HepG2 (cell line): ENCODE measurements at regions not wholly inside any gene's neighbourhood (a gene's known extent, or its start where the extent isn't known, plus 50 kb on each side); places are given as distances from the start of the nearest gene placed in this dataset.

Experiments
- ATAC-seq: fragments of 200-7000 bp; cut with Tn5 transposase; 3 replicates; pipeline ENCODE4 v1.9.1; 2020; ENCODE audit warnings: mild to moderate bottlenecking, moderate library complexity
- BruUV-seq: library from RNA; stranded (reverse); fragments of 400-500 nt; replicated peaks from 2 replicates; lab custom pipeline; 2021; lab: Mats Ljungman, UMichigan
- CTCF ChIA-PET: fragments of 300-600 bp; formaldehyde crosslinking; extraction: SDS; loops from one replicate; lab custom pipeline; 2021; ENCODE audit warnings: low total read pairs, inconsistent platforms, low intra/inter-chr PET ratio; lab: Yijun Ruan, JAX
- POLR2A ChIA-PET: fragments of 350-600 bp; sonication (Branson Sonifier 250); formaldehyde crosslinking; loops from one replicate; lab custom pipeline; 2020; ENCODE audit warnings: antibody characterized with exemption, inconsistent platforms; lab: Yijun Ruan, JAX
- DNase-seq: peaks from one replicate; pipeline ENCODE4 v3.0.0-alpha.2; 2015; ENCODE audit warnings: low spot score
- FAIRE-seq: peaks from 3 replicates; lab custom pipeline; 2011; peaks lifted over from hg19 to GRCh38; lab: Jason Lieb, UNC
- H2AFZ ChIP-seq: one replicate; pipeline ENCODE4 v1.6.1; 2011; ENCODE audit warnings: low read length, inconsistent platforms
- H3K27ac ChIP-seq: fragments of 300-600 bp; 3 replicates; pipeline ENCODE4 v1.8.0; 2011; ENCODE audit warnings: mixed run types, mild to moderate bottlenecking, mixed read lengths, low read length, inconsistent platforms; ENCODE audit not compliant: insufficient read depth; ENCODE audit errors: extremely low read length
- H3K27me3 ChIP-seq, 2 experiments: fragments of 200-600 bp in 1 of 2; 2 replicates in 1 of 2; 3 replicates in 1 of 2; pipeline versions ENCODE4 v1.6.0 to v1.8.0; 2011; ENCODE audit warnings: low read length in 2 of 2, mild to moderate bottlenecking in 2 of 2, moderate library complexity in 2 of 2, inconsistent platforms in 1 of 2; ENCODE audit not compliant: insufficient read depth in 2 of 2, control insufficient read depth in 1 of 2
- H3K36me3 ChIP-seq, 2 experiments: fragments of 200-600 bp in 1 of 2; replicated peaks in 1 of 2; 2 replicates in 1 of 2; 3 replicates in 1 of 2; pipeline versions ENCODE4 v1.5.1 to v1.8.0; 2011; ENCODE audit warnings: low read length in 2 of 2, inconsistent platforms in 1 of 2; ENCODE audit not compliant: insufficient read depth in 2 of 2, control insufficient read depth in 1 of 2
- H3K4me1 ChIP-seq: 2 replicates; pipeline ENCODE4 v1.5.1; 2012; ENCODE audit warnings: low read length, inconsistent platforms; ENCODE audit not compliant: insufficient read depth
- H3K4me2 ChIP-seq: 2 replicates; pipeline ENCODE4 v1.6.0; 2011; ENCODE audit warnings: low read depth, low read length, inconsistent platforms
- H3K4me3 ChIP-seq, 3 experiments: fragments of 200-600 bp in 1 of 3; sonication (generic), shearing (Covaris generic) in 1 of 3; replicated peaks in 1 of 3; 2 replicates each; pipeline ENCODE4 v1.5.1; 2011 to 2016; ENCODE audit warnings: low read length in 3 of 3, inconsistent platforms in 2 of 3, low read depth in 2 of 3, mild to moderate bottlenecking in 2 of 3, control low read depth in 1 of 3, mixed read lengths in 1 of 3; ENCODE audit not compliant: insufficient read depth in 1 of 3
- H3K79me2 ChIP-seq: one replicate; pipeline ENCODE4 v1.6.1; 2011; ENCODE audit warnings: low read length, inconsistent platforms; ENCODE audit not compliant: insufficient read depth
- H3K9ac ChIP-seq: 2 replicates; pipeline ENCODE4 v1.6.0; 2011; ENCODE audit warnings: mild to moderate bottlenecking, low read depth, low read length, inconsistent platforms; ENCODE audit not compliant: insufficient read depth
- H3K9me3 ChIP-seq: 2 replicates; pipeline ENCODE4 v1.5.1; 2012; ENCODE audit warnings: mild to moderate bottlenecking, low read length
- H4K20me1 ChIP-seq: 2 replicates; pipeline ENCODE4 v1.6.0; 2011; ENCODE audit warnings: inconsistent platforms, mild to moderate bottlenecking, low read length, moderate library complexity; ENCODE audit not compliant: insufficient read depth
- BCL6 ChIP-seq: IDR thresholded peaks from 2 replicates; pipeline ENCODE4 v1.6.1; 2016; ENCODE audit warnings: missing genetic modification reagents, missing compliant biosample characterization
- CBFB ChIP-seq: sonication (generic); formaldehyde crosslinking; IDR thresholded peaks from 2 replicates; pipeline ENCODE4 v1.4.0; 2020; ENCODE audit warnings: missing genetic modification reagents
- CBX2 ChIP-seq, 2 experiments: fragments of 200-600 bp in 1 of 2; sonication (generic); formaldehyde crosslinking in 1 of 2; IDR thresholded peaks; 2 replicates each; pipeline versions ENCODE4 v1.7.0 to v1.8.1; 2018 to 2022; ENCODE audit warnings: low read depth in 2 of 2, low read length in 1 of 2, mild to moderate bottlenecking in 1 of 2, missing genetic modification reagents in 1 of 2
- CHD2 ChIP-seq: IDR thresholded peaks from 2 replicates; pipeline ENCODE4 v1.6.1; 2011; ENCODE audit warnings: low read depth, low read length, improper control_type of control experiment
- CHD4 ChIP-seq: fragments of 200-600 bp; sonication (generic); IDR thresholded peaks from 2 replicates; pipeline ENCODE4 v1.7.0; 2017; ENCODE audit warnings: mild to moderate bottlenecking, low read length, borderline replicate concordance
- HIVEP1 ChIP-seq: sonication (generic); formaldehyde crosslinking; IDR thresholded peaks from 2 replicates; pipeline ENCODE4 v1.4.0; 2020; ENCODE audit warnings: mild to moderate bottlenecking, missing genetic modification reagents
- MTA1 ChIP-seq: sonication (generic); formaldehyde crosslinking; IDR thresholded peaks from 2 replicates; pipeline ENCODE4 v1.4.0; 2020; ENCODE audit warnings: missing genetic modification reagents, mild to moderate bottlenecking, borderline replicate concordance
- POLR2AphosphoS5 ChIP-seq: IDR thresholded peaks from 2 replicates; pipeline ENCODE4 v1.6.1; 2012; ENCODE audit warnings: low read depth, low read length
- RBFOX2 ChIP-seq: fragments of 200-400 bp; formaldehyde crosslinking; IDR thresholded peaks from 2 replicates; pipeline ENCODE4 v1.6.1; 2017; ENCODE audit warnings: low read depth, mild to moderate bottlenecking, low read length
- ZFP36 ChIP-seq: fragments of 150-350 bp; IDR thresholded peaks from 2 replicates; pipeline ENCODE4 v1.6.1; 2018; ENCODE audit warnings: borderline replicate concordance, low read length, low read depth; ENCODE audit not compliant: partially characterized antibody
- ZNF121 ChIP-seq: sonication (generic); formaldehyde crosslinking; IDR thresholded peaks from 2 replicates; pipeline ENCODE4 v1.5.0; 2020; ENCODE audit warnings: mild to moderate bottlenecking, missing genetic modification reagents
- ZNF224 ChIP-seq: sonication (generic); formaldehyde crosslinking; IDR thresholded peaks from 2 replicates; pipeline ENCODE4 v1.5.0; 2020; ENCODE audit warnings: mild to moderate bottlenecking, missing genetic modification reagents
- ZNF660 ChIP-seq: sonication (generic); formaldehyde crosslinking; IDR thresholded peaks from 2 replicates; pipeline ENCODE4 v1.5.1; 2020; ENCODE audit warnings: mild to moderate bottlenecking, low read depth, missing genetic modification reagents, borderline replicate concordance
- ZNF790 ChIP-seq: sonication (generic); formaldehyde crosslinking; IDR thresholded peaks from 2 replicates; pipeline ENCODE4 v1.8.0; 2022; ENCODE audit warnings: missing genetic modification reagents, mild to moderate bottlenecking, borderline replicate concordance
- WGBS: methylation state at CpG from one replicate; pipeline ENCODE4 v1.1.6; 2017; ENCODE audit warnings: low lambda C conversion rate; 5-methylcytosine and 5-hydroxymethylcytosine counted together
- in situ Hi-C: cut with HindIII; loops from 2 replicates; pipeline ENCODE4 v1.10.0; 2017; ENCODE audit warnings: low pct_unique_long_range_greater_than_20kb; ENCODE audit not compliant: extremely low pct_ligation_motif_present
- intact Hi-C: fragments of 100-400 bp; cut with micrococcal nuclease; formaldehyde crosslinking; loops from one replicate; pipeline ENCODE4 v1.10.0; 2022; ENCODE audit not compliant: unreplicated experiment
- TF ChIP-seq, protein P1 (sequence below): sonication (generic); formaldehyde crosslinking; IDR thresholded peaks from 2 replicates; pipeline ENCODE4 v1.9.0; 2022; ENCODE audit warnings: low read depth, missing genetic modification reagents
- TF ChIP-seq, protein P2 (sequence below): sonication (generic); formaldehyde crosslinking; IDR thresholded peaks from 2 replicates; pipeline ENCODE4 v1.4.0; 2020; ENCODE audit warnings: missing genetic modification reagents
- TF ChIP-seq, protein P3 (sequence below): IDR thresholded peaks from 2 replicates; pipeline ENCODE4 v1.6.1; 2018; ENCODE audit warnings: missing genetic modification reagents, mild to moderate bottlenecking, missing compliant biosample characterization
- TF ChIP-seq, protein P4 (sequence below): fragments of 450-650 bp; IDR thresholded peaks from 2 replicates; pipeline ENCODE4 v1.6.1; 2016
- TF ChIP-seq, protein P5 (sequence below): IDR thresholded peaks from 2 replicates; pipeline ENCODE4 v1.6.1; 2016; ENCODE audit warnings: low read depth, control low read depth

DNA sequence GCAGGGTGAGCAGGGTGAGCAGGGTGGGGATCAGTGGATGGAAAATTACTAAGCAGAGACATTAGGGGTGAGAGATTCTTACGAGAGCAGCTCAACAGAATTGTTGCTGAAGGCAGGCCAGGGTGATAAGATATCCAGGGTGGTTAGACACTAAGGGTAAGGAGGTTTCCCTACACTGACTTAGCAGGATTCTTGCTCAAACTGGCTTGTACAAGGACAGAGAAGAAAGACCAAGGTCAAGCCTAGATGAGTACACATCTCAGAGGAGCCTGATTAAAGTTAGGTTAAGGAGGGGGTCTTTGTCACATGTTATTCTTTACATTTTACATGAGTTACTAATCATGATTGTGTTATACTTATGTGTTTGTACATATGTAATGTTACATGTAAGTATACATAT lies 262.8 kb upstream of the FANCL start:
- Histone ChIP-seq H3K4me1 (no peaks in the 10 kb centered on the region), H4K20me1 (no peaks in the 10 kb centered on the region), H3K27ac (no peak overlapping the region), H3K79me2 (no peaks in the 10 kb centered on the region), H3K4me3 (no peak overlapping the region), H2AFZ (no peak overlapping the region), H3K36me3 (no peaks in the 10 kb centered on the region), H3K4me2 (no peak overlapping the region), H3K9ac (no peak overlapping the region), H3K9me3 (no peaks in the 10 kb centered on the region), H3K27me3 (no peaks in the 10 kb centered on the region)
- intact Hi-C loops: no loop called here
- 6% methylated on average over 1 of the region's 1 CpG for WGBS
- CTCF ChIA-PET: no interaction called here
- in situ Hi-C loops: no loop called here
- ATAC-seq (no peak), DNase-seq (no peak), FAIRE-seq (no peak)
- POLR2A ChIA-PET: no interaction called here
- no TSS peak for BruUV-seq
- no peak for TF ChIP-seq ZFP36
- no peak for TF ChIP-seq CBX2 (IDR thresholded peaks at IDR 0.05; ENCODE audit: low read depth, low read length)
- TF ChIP-seq CBX2 (CRISPR knock-in tag; IDR thresholded peaks at IDR 0.05; ENCODE audit: low read depth): no peak
- no peak for TF ChIP-seq MTA1
- TF ChIP-seq POLR2AphosphoS5: no peak
- TF ChIP-seq, protein P1, sequence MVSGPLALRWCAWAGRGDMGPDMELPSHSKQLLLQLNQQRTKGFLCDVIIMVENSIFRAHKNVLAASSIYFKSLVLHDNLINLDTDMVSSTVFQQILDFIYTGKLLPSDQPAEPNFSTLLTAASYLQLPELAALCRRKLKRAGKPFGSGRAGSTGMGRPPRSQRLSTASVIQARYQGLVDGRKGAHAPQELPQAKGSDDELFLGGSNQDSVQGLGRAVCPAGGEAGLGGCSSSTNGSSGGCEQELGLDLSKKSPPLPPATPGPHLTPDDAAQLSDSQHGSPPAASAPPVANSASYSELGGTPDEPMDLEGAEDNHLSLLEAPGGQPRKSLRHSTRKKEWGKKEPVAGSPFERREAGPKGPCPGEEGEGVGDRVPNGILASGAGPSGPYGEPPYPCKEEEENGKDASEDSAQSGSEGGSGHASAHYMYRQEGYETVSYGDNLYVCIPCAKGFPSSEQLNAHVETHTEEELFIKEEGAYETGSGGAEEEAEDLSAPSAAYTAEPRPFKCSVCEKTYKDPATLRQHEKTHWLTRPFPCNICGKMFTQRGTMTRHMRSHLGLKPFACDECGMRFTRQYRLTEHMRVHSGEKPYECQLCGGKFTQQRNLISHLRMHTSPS (CRISPR knock-in tag): no peak
- no peak for TF ChIP-seq BCL6 (CRISPR knock-in tag)
- TF ChIP-seq, protein P2, sequence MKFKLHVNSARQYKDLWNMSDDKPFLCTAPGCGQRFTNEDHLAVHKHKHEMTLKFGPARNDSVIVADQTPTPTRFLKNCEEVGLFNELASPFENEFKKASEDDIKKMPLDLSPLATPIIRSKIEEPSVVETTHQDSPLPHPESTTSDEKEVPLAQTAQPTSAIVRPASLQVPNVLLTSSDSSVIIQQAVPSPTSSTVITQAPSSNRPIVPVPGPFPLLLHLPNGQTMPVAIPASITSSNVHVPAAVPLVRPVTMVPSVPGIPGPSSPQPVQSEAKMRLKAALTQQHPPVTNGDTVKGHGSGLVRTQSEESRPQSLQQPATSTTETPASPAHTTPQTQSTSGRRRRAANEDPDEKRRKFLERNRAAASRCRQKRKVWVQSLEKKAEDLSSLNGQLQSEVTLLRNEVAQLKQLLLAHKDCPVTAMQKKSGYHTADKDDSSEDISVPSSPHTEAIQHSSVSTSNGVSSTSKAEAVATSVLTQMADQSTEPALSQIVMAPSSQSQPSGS (CRISPR knock-in tag): no peak
- no peak for TF ChIP-seq ZNF121
- TF ChIP-seq ZNF660 (CRISPR knock-in tag): no peak
- TF ChIP-seq, protein P3, sequence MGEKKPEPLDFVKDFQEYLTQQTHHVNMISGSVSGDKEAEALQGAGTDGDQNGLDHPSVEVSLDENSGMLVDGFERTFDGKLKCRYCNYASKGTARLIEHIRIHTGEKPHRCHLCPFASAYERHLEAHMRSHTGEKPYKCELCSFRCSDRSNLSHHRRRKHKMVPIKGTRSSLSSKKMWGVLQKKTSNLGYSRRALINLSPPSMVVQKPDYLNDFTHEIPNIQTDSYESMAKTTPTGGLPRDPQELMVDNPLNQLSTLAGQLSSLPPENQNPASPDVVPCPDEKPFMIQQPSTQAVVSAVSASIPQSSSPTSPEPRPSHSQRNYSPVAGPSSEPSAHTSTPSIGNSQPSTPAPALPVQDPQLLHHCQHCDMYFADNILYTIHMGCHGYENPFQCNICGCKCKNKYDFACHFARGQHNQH (CRISPR knock-in tag): no peak
- no peak for TF ChIP-seq HIVEP1 (CRISPR knock-in tag)
- TF ChIP-seq ZNF224 (CRISPR knock-in tag): no peak
- TF ChIP-seq, protein P4, sequence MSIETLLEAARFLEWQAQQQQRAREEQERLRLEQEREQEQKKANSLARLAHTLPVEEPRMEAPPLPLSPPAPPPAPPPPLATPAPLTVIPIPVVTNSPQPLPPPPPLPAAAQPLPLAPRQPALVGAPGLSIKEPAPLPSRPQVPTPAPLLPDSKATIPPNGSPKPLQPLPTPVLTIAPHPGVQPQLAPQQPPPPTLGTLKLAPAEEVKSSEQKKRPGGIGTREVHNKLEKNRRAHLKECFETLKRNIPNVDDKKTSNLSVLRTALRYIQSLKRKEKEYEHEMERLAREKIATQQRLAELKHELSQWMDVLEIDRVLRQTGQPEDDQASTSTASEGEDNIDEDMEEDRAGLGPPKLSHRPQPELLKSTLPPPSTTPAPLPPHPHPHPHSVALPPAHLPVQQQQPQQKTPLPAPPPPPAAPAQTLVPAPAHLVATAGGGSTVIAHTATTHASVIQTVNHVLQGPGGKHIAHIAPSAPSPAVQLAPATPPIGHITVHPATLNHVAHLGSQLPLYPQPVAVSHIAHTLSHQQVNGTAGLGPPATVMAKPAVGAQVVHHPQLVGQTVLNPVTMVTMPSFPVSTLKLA: no peak
- TF ChIP-seq CHD4: no peak
- TF ChIP-seq ZNF790 (CRISPR knock-in tag): no peak
- TF ChIP-seq, protein P5, sequence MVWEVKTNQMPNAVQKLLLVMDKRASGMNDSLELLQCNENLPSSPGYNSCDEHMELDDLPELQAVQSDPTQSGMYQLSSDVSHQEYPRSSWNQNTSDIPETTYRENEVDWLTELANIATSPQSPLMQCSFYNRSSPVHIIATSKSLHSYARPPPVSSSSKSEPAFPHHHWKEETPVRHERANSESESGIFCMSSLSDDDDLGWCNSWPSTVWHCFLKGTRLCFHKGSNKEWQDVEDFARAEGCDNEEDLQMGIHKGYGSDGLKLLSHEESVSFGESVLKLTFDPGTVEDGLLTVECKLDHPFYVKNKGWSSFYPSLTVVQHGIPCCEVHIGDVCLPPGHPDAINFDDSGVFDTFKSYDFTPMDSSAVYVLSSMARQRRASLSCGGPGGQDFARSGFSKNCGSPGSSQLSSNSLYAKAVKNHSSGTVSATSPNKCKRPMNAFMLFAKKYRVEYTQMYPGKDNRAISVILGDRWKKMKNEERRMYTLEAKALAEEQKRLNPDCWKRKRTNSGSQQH (CRISPR knock-in tag): no peak
- TF ChIP-seq RBFOX2: no peak
- TF ChIP-seq CHD2: no peak
- TF ChIP-seq CBFB (CRISPR knock-in tag): no peak
